ENCODE measurements at regions not wholly inside any gene's neighbourhood (a gene's known extent, or its start where the extent isn't known, plus 50 kb on each side); places are given as distances from the start of the nearest gene placed in this dataset.
A peak's percentile ranks its signal among the peaks of the same experiment; 100 is the strongest.

DNA sequence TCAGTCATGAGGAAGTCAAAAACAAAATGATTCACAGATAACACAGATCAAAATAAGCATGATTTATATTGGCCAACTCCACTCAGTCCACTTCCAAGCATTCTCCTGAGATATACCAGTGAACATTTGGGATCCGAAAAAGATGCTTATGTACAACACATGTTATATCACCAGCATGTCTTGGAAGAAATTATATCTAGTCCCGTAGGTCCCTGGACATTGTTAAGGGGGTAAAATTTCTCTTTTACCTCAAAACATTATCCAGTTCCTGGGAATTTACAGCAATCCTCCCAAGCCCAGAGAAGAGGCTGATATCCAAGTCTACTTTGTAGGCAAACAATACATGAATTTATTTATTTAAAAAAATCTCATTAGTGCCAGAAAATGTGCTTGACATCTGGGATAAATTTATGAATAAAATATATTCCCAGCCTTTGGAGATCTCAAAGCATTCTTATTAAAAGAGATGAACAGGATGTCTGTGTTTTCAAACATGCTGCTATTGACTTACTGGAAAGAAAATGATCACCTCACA, 582.2 kb upstream of the ZWINT start:
- no peaks in the 10 kb centered on the region for H3K36me3 ChIP-seq (ENCODE audit: insufficient read depth, low read length)
- CTCF ChIA-PET (ENCODE audit: unreplicated experiment) = no interaction called here
- POLR2A ChIA-PET = no interaction called here
- H2AFZ ChIP-seq (ENCODE audit: low read length) = no peak overlapping the region
- TF ChIP-seq EZH2phosphoT487 (IDR thresholded peaks at IDR 0.05; ENCODE audit: borderline replicate concordance, low read depth, low read length) = no peak
- TF ChIP-seq, protein P1, sequence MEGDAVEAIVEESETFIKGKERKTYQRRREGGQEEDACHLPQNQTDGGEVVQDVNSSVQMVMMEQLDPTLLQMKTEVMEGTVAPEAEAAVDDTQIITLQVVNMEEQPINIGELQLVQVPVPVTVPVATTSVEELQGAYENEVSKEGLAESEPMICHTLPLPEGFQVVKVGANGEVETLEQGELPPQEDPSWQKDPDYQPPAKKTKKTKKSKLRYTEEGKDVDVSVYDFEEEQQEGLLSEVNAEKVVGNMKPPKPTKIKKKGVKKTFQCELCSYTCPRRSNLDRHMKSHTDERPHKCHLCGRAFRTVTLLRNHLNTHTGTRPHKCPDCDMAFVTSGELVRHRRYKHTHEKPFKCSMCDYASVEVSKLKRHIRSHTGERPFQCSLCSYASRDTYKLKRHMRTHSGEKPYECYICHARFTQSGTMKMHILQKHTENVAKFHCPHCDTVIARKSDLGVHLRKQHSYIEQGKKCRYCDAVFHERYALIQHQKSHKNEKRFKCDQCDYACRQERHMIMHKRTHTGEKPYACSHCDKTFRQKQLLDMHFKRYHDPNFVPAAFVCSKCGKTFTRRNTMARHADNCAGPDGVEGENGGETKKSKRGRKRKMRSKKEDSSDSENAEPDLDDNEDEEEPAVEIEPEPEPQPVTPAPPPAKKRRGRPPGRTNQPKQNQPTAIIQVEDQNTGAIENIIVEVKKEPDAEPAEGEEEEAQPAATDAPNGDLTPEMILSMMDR (conservative IDR thresholded peaks at IDR 0.05; ENCODE audit: low read length) = no peak
- H3K4me1 ChIP-seq (ENCODE audit: insufficient read depth, low read length, poor library complexity, severe bottlenecking) = no peaks in the 10 kb centered on the region
- no peak for DNase-seq (ENCODE audit: low spot score)
- intact Hi-C loops (cut with micrococcal nuclease; ENCODE audit: unreplicated experiment) = no loop called here
- H3K9me2 ChIP-seq (ENCODE audit: insufficient read depth, low read length) = no peaks in the 10 kb centered on the region
- no peaks in the 10 kb centered on the region for H3K9me3 ChIP-seq (ENCODE audit: low read length)
- no peak overlapping the region for H3K27ac ChIP-seq (ENCODE audit: low read depth, low read length, poor library complexity, severe bottlenecking)
- no peak overlapping the region for H3K4me2 ChIP-seq (ENCODE audit: low read length)
- H4K20me1 ChIP-seq (ENCODE audit: insufficient read depth, low read length) = no peaks in the 10 kb centered on the region
- H3K4me3 ChIP-seq (ENCODE audit: low read depth, low read length, poor library complexity, severe bottlenecking) = no peak overlapping the region
- no TSS peak for BruUV-seq (replicated peaks)
- H3K79me2 ChIP-seq (ENCODE audit: insufficient read depth, low read depth, low read length) = no peaks in the 10 kb centered on the region

DNA sequence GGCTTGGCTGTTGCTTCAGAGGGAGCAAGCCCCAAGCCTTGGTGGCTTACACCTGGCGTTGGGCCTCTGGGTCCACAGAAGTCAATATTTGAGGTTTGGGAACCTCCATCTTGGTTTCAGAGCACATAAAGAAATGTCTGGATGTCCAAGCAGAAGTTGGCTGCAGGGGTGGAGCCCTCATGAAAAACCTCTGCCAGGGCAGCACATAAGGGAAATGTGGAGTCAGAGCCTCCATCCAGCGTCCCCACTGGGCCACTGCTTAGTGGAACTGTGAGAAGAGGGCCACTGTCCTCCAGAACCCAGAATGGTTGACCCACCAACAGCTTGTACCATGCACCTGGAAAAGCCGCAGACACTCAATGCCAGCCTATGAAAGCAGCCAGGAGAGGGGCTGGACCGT, 573.5 kb upstream of the ZWINT start:
- Histone ChIP-seq H3K4me3 (ENCODE audit: low read depth, low read length, poor library complexity, severe bottlenecking) (no peak overlapping the region), H3K79me2 (ENCODE audit: insufficient read depth, low read depth, low read length) (no peaks in the 10 kb centered on the region), H3K36me3 (ENCODE audit: insufficient read depth, low read length) (no peaks in the 10 kb centered on the region), H3K9me2 (ENCODE audit: insufficient read depth, low read length) (no peaks in the 10 kb centered on the region; the same call in 1 of the 2 replicates), H3K27ac (ENCODE audit: low read depth, low read length, poor library complexity, severe bottlenecking) (no peak overlapping the region), H3K9me3 (ENCODE audit: low read length) (0 out of 2 replicates have a peak, but pooled peaks cover 15% of the 10 kb centered on the region), H2AFZ (ENCODE audit: low read length) (no peak overlapping the region), H4K20me1 (ENCODE audit: insufficient read depth, low read length) (no peaks in the 10 kb centered on the region), H3K4me2 (ENCODE audit: low read length) (no peak overlapping the region), H3K4me1 (ENCODE audit: insufficient read depth, low read length, poor library complexity, severe bottlenecking) (no peaks in the 10 kb centered on the region)
- BruUV-seq (replicated peaks) = no TSS peak
- ChIA-PET CTCF (ENCODE audit: unreplicated experiment) (no interaction called here), POLR2A (interaction anchor here (0.6 kb wide), 1 partner anchor 446 kb away, joined by 4 read pairs; no protein-coding TSS in a partner anchor)
- no peak for TF ChIP-seq EZH2phosphoT487 (IDR thresholded peaks at IDR 0.05; ENCODE audit: borderline replicate concordance, low read depth, low read length)
- TF ChIP-seq, protein P1 (conservative IDR thresholded peaks at IDR 0.05; ENCODE audit: low read length) = no peak
- intact Hi-C loops (cut with micrococcal nuclease; ENCODE audit: unreplicated experiment) = no loop called here
- DNase-seq (ENCODE audit: low spot score) = peak; percentile 3

DNA sequence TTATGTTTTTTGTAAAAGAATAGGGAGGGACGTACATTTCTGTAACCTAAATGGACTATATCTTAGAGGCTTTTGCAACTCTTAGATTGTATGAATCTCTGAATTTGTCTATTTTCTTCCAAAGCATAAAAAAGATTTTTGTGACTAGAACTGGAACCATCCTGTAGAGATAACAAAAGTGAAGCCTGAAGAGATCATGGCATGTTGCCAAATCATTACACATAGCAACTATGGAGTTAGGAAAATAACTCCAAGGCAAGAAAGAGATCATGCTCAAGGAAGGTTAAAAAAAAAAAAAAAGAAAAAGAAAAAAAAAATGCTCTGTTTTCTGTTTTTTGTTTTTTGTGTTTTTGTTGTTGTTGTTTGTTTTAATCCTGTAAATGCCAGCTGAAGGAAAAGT, 567.7 kb upstream of the ZWINT start:
- BruUV-seq (replicated peaks) = no TSS peak
- CTCF ChIA-PET (ENCODE audit: unreplicated experiment) = no interaction called here
- no peak overlapping the region for H3K4me3 ChIP-seq (ENCODE audit: low read depth, low read length, poor library complexity, severe bottlenecking)

More for the DNA sequence above, 567.7 kb upstream of the ZWINT start:
- H3K79me2 ChIP-seq (ENCODE audit: insufficient read depth, low read depth, low read length) = no peaks in the 10 kb centered on the region
- TF ChIP-seq, protein P1 (conservative IDR thresholded peaks at IDR 0.05; ENCODE audit: low read length) = no peak
- TF ChIP-seq EZH2phosphoT487 (IDR thresholded peaks at IDR 0.05; ENCODE audit: borderline replicate concordance, low read depth, low read length) = no peak
- H3K36me3 ChIP-seq (ENCODE audit: insufficient read depth, low read length) = no peaks in the 10 kb centered on the region
- no peaks in the 10 kb centered on the region for H3K9me2 ChIP-seq (ENCODE audit: insufficient read depth, low read length)
- H3K4me2 ChIP-seq (ENCODE audit: low read length) = no peak overlapping the region
- intact Hi-C loops (cut with micrococcal nuclease; ENCODE audit: unreplicated experiment) = no loop called here
- no peak for DNase-seq (ENCODE audit: low spot score)
- POLR2A ChIA-PET = no interaction called here
- H3K9me3 ChIP-seq (ENCODE audit: low read length) = no peaks in the 10 kb centered on the region
- no peaks in the 10 kb centered on the region for H3K4me1 ChIP-seq (ENCODE audit: insufficient read depth, low read length, poor library complexity, severe bottlenecking)
- no peak overlapping the region for H3K27ac ChIP-seq (ENCODE audit: low read depth, low read length, poor library complexity, severe bottlenecking)
- H2AFZ ChIP-seq (ENCODE audit: low read length) = no peak overlapping the region
- no peaks in the 10 kb centered on the region for H4K20me1 ChIP-seq (ENCODE audit: insufficient read depth, low read length)
